ENCODE measurements at regions not wholly inside any gene's neighbourhood (a gene's known extent, or its start where the extent isn't known, plus 50 kb on each side); places are given as distances from the start of the nearest gene placed in this dataset.
A peak's percentile ranks its signal among the peaks of the same experiment; 100 is the strongest.

DNA sequence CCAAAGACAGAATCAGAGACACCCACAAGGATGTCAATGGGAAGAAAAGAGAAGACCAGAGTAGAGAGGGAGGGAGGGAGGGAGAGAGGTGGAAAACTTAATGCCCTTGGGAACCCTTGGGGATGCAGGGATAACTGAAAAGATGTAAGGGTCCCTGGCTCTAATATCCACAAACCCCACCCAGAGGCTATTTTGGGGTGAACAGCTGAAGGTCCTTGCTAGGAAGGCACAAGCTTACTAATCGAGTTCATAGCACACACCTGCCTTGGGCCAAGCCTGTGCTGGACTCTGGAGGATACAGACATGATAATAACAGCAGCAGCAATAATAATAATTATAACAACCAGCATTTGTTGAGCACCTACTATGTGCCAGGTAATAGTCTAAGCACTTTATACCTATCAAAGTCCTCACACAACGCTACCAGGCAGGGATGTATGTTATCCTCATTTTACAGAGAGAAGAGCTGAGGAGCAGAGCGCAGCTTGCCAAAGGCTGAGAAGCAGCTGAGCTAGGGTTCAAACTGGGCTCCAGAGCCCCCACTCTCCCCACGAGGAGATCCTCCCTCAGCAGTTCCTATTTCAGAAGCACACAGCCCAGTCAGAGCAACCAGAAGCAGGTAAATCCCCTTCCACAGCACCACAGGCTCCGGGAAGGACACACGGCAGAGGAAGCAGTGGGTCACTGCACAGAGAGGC is 174.2 kb downstream of the ANKRD60 start:
- ATAC-seq (no peak), FAIRE-seq (no peak), DNase-seq (ENCODE audit: low read depth in 1 of 2, low spot score in 1 of 2) (no peak)
- peak overlapping the region in 1 of 2 experiments; percentile 17; a peak in 1 of 6 replicates for H3K27ac ChIP-seq
- no peak overlapping the region for H3K4me3 ChIP-seq
- POLR2A ChIA-PET = interaction anchor here (0.8 kb wide), 1 partner anchor 37 kb away, joined by 3 read pairs; no protein-coding TSS in a partner anchor
- no peak overlapping the region for H3K4me2 ChIP-seq
- TF ChIP-seq EHMT2 (IDR thresholded peaks at IDR 0.05; ENCODE audit: low read depth) (no peak), POLR2A (IDR thresholded peaks at IDR 0.05; ENCODE audit: low read length) (no peak), NR3C1 (IDR thresholded peaks at IDR 0.05) (no peak), TFCP2L1 (CRISPR knock-in tag; IDR thresholded peaks at IDR 0.05) (no peak), GATA3 (IDR thresholded peaks at IDR 0.05; ENCODE audit: borderline replicate concordance) (no peak), ZC3H11A (IDR thresholded peaks at IDR 0.05) (no peak), KDM5A (IDR thresholded peaks at IDR 0.05) (no peak), NPAS2 (CRISPR knock-in tag; IDR thresholded peaks at IDR 0.05; ENCODE audit: borderline replicate concordance) (no peak), HOXB13 (CRISPR knock-in tag; IDR thresholded peaks at IDR 0.05; ENCODE audit: low read depth) (no peak), RARB (CRISPR knock-in tag; IDR thresholded peaks at IDR 0.05) (no peak), CBX2 (IDR thresholded peaks at IDR 0.05; ENCODE audit: borderline replicate concordance, low read depth) (no peak)
- TF ChIP-seq, protein P1, sequence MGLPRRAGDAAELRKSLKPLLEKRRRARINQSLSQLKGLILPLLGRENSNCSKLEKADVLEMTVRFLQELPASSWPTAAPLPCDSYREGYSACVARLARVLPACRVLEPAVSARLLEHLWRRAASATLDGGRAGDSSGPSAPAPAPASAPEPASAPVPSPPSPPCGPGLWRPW (IDR thresholded peaks at IDR 0.05) = no peak
- TF ChIP-seq, protein P2, sequence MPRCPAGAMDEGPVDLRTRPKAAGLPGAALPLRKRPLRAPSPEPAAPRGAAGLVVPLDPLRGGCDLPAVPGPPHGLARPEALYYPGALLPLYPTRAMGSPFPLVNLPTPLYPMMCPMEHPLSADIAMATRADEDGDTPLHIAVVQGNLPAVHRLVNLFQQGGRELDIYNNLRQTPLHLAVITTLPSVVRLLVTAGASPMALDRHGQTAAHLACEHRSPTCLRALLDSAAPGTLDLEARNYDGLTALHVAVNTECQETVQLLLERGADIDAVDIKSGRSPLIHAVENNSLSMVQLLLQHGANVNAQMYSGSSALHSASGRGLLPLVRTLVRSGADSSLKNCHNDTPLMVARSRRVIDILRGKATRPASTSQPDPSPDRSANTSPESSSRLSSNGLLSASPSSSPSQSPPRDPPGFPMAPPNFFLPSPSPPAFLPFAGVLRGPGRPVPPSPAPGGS (IDR thresholded peaks at IDR 0.05) = no peak
- TF ChIP-seq, protein P3, sequence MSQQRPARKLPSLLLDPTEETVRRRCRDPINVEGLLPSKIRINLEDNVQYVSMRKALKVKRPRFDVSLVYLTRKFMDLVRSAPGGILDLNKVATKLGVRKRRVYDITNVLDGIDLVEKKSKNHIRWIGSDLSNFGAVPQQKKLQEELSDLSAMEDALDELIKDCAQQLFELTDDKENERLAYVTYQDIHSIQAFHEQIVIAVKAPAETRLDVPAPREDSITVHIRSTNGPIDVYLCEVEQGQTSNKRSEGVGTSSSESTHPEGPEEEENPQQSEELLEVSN (IDR thresholded peaks at IDR 0.05; ENCODE audit: borderline replicate concordance, low read depth) = no peak
- TF ChIP-seq, protein P4, sequence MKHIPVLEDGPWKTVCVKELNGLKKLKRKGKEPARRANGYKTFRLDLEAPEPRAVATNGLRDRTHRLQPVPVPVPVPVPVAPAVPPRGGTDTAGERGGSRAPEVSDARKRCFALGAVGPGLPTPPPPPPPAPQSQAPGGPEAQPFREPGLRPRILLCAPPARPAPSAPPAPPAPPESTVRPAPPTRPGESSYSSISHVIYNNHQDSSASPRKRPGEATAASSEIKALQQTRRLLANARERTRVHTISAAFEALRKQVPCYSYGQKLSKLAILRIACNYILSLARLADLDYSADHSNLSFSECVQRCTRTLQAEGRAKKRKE (CRISPR knock-in tag; IDR thresholded peaks at IDR 0.05; ENCODE audit: low read depth) = no peak
- peaks cover 13% of the 10 kb centered on the region for H3K9me3 ChIP-seq
- no peaks in the 10 kb centered on the region for H3K4me1 ChIP-seq
- 52% methylated on average over 6 of the region's 6 CpGs for WGBS (ENCODE audit: missing lambda C conversion rate)
- CTCF ChIA-PET = interaction anchor here (0.7 to 2.0 kb wide), 3 partner anchors 10 to 32 kb away, joined by 3 to 10 read pairs (median 5); no protein-coding TSS in a partner anchor

DNA sequence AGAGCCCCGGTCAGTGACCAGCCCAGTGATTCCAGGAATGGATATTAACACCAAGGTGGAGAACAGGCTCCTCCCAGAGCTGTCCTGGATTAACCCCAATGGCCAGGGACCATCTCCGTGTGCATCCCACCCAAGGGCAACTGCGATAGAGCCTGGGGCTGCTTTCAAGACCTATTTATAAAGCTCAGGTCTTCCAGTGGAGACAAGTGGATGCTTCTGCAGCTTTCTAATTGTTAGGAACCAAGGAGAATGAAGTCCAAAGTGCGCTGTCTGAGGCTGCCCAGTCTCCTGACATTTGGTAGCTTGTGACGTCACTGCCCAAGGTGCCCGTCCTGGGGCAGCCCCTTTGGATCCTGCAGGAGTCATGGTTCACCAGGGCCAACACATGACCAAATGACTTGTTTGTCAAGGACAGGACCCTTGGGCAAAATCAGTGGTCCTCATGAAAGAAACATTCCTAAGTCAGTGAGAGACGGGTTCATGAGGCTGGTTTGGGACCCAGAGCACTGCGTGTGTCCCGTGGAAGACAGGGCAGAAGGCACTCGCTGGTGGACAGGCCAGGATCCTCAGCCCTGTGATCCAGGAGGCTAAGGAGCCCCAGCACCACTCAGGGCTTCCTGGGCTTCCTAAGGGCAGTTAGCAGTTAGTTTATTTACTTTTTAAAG is 174.9 kb downstream of the ANKRD60 start:
- ATAC-seq = no peak
- DNase-seq (ENCODE audit: low read depth in 1 of 2, low spot score in 1 of 2) = no peak
- Histone ChIP-seq H3K9me3 (peaks cover 13% of the 10 kb centered on the region), H3K4me1 (no peaks in the 10 kb centered on the region), H3K4me3 (no peak overlapping the region), H3K4me2 (no peak overlapping the region), H3K27ac (no peak overlapping the region)
- TF ChIP-seq, protein P5, sequence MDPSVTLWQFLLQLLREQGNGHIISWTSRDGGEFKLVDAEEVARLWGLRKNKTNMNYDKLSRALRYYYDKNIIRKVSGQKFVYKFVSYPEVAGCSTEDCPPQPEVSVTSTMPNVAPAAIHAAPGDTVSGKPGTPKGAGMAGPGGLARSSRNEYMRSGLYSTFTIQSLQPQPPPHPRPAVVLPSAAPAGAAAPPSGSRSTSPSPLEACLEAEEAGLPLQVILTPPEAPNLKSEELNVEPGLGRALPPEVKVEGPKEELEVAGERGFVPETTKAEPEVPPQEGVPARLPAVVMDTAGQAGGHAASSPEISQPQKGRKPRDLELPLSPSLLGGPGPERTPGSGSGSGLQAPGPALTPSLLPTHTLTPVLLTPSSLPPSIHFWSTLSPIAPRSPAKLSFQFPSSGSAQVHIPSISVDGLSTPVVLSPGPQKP (IDR thresholded peaks at IDR 0.05; ENCODE audit: low read depth, low read length) = no peak
- TF ChIP-seq, protein P1 (IDR thresholded peaks at IDR 0.05) = no peak
- no peak for TF ChIP-seq ZNF302 (CRISPR knock-in tag; IDR thresholded peaks at IDR 0.05)
- POLR2A ChIA-PET = no interaction called here
- CTCF ChIA-PET = interaction anchor here (1.3 to 2.0 kb wide), 2 partner anchors 9 to 13 kb away, joined by 5 to 10 read pairs; no protein-coding TSS in a partner anchor
- 55% methylated on average over 10 of the region's 10 CpGs for WGBS (ENCODE audit: missing lambda C conversion rate)
- no peak for FAIRE-seq

DNA sequence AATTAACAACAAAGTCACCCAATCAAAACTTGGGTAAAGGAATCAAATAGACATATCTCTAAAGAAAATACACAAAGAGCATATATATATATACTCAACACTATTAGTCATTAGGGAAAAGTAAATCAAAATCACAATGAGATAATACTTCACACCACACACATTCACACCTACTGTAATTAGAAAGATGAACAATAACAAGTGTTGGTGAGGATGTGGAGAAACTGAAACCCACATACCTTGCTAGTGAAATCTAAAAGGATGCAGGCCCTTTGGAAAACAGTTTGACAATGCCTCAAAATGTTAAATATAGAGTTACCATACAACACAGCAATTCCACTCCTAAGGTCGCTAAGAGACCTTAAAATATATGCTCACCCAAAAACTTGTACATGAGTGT is 177.1 kb downstream of the ANKRD60 start:
- Histone ChIP-seq H3K9me3 (peaks cover 13% of the 10 kb centered on the region), H3K4me1 (no peaks in the 10 kb centered on the region), H3K4me3 (no peak overlapping the region), H3K27ac (no peak overlapping the region), H3K4me2 (no peak overlapping the region)
- ATAC-seq = no peak
- 7% methylated on average over 1 of the region's 1 CpG for WGBS (ENCODE audit: missing lambda C conversion rate)
- ChIA-PET CTCF (no interaction called here), POLR2A (no interaction called here)
- DNase-seq (ENCODE audit: low read depth in 1 of 2, low spot score in 1 of 2) = no peak
- no peak for FAIRE-seq
- TF ChIP-seq JUNB (IDR thresholded peaks at IDR 0.05) (no peak), ZFP36 (IDR thresholded peaks at IDR 0.05; ENCODE audit: borderline replicate concordance, partially characterized antibody) (no peak), NFE2L2 (conservative IDR thresholded peaks at IDR 0.05; ENCODE audit: low read length) (no peak), POLR2A (IDR thresholded peaks at IDR 0.05; ENCODE audit: low read length) (no peak), MYC (IDR thresholded peaks at IDR 0.05; ENCODE audit: borderline replicate concordance, low read length) (no peak), PHF8 (IDR thresholded peaks at IDR 0.05; ENCODE audit: borderline replicate concordance, low read depth) (no peak), CBX2 (IDR thresholded peaks at IDR 0.05; ENCODE audit: borderline replicate concordance, low read depth) (no peak), TP53 (CRISPR knock-in tag; IDR thresholded peaks at IDR 0.05) (no peak)
- TF ChIP-seq, protein P4 (CRISPR knock-in tag; IDR thresholded peaks at IDR 0.05; ENCODE audit: low read depth) = no peak
- TF ChIP-seq, protein P1 (IDR thresholded peaks at IDR 0.05) = no peak
- TF ChIP-seq, protein P6, sequence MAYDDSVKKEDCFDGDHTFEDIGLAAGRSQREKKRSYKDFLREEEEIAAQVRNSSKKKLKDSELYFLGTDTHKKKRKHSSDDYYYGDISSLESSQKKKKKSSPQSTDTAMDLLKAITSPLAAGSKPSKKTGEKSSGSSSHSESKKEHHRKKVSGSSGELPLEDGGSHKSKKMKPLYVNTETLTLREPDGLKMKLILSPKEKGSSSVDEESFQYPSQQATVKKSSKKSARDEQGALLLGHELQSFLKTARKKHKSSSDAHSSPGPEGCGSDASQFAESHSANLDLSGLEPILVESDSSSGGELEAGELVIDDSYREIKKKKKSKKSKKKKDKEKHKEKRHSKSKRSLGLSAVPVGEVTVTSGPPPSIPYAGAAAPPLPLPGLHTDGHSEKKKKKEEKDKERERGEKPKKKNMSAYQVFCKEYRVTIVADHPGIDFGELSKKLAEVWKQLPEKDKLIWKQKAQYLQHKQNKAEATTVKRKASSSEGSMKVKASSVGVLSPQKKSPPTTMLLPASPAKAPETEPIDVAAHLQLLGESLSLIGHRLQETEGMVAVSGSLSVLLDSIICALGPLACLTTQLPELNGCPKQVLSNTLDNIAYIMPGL (CRISPR knock-in tag; IDR thresholded peaks at IDR 0.05; ENCODE audit: borderline replicate concordance) = no peak

Measured in A549 (cell line).